HFFc6 (cell line): ENCODE measurements at regions not wholly inside any gene's neighbourhood (a gene's known extent, or its start where the extent isn't known, plus 50 kb on each side); places are given as distances from the start of the nearest gene placed in this dataset.

Source experiments
- DNase-seq: peaks from one replicate; pipeline ENCODE4 v3.0.0-alpha.2; 2018
- H3K27ac Mint-ChIP-seq: 2 replicates; pipeline ENCODE4 v1.8.0; 2020; ENCODE audit warnings: mild to moderate bottlenecking, mixed read lengths
- H3K27me3 Mint-ChIP-seq: 2 replicates; pipeline ENCODE4 v1.8.0; 2021; ENCODE audit warnings: mild to moderate bottlenecking, moderate library complexity, mixed read lengths; ENCODE audit not compliant: insufficient read depth
- H3K36me3 Mint-ChIP-seq: 2 replicates; pipeline ENCODE4 v1.8.0; 2021; ENCODE audit warnings: low read depth, mixed read lengths
- H3K4me1 Mint-ChIP-seq: 2 replicates; pipeline ENCODE4 v1.8.0; 2020; ENCODE audit warnings: low read depth, mixed read lengths
- H3K4me3 Mint-ChIP-seq: 2 replicates; pipeline ENCODE4 v1.8.0; 2020; ENCODE audit warnings: mild to moderate bottlenecking, moderate library complexity, mixed read lengths
- H3K9me3 Mint-ChIP-seq: 2 replicates; pipeline ENCODE4 v1.8.0; 2020; ENCODE audit warnings: mild to moderate bottlenecking, mixed read lengths
- TF ChIP-seq, protein P1 (sequence below): fragments of 200-600 bp; sonication (generic); IDR thresholded peaks from 2 replicates; pipeline ENCODE4 v1.5.0; 2021; ENCODE audit warnings: antibody characterized with exemption, mild to moderate bottlenecking

DNA sequence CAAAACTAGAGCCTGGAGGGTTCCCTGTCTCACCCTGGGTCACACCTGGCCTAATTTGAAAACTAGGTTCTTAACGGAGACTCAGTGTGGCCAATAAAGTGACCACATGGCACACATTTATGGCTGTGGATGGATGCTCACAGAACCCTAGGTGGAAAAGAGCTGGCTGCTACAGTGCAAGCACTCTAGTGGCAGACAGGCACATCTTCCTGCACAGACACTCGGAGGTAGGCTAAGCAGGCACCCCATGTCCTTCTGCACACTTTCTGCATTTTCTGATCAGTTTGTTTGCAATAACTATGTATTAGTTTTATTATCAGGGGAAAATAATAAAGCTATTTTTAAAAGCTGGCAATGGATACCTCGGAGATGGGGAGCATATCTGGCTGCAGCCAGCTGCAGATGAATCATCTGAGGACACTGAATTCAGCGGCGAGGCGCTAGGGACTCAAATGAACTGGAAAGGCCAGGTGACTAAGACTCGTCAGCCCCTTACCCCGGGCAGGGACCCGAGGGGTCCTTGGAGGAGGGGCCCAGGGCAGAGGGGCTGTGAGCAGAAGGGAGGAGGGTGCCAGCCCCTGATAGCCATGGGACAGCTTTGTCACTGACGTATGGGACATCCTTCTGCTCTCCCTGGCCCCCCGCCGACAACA, 96.2 kb downstream of the OLFM1 start:
- Mint-ChIP-seq H3K4me3 (no peak overlapping the region), H3K27ac (no peak overlapping the region), H3K36me3 (no peaks in the 10 kb centered on the region), H3K9me3 (peaks cover 25% of the 10 kb centered on the region; the same call in 1 of the 2 replicates), H3K27me3 (peaks cover 14% of the 10 kb centered on the region; the same call in 1 of the 2 replicates), H3K4me1 (no peaks in the 10 kb centered on the region)
- TF ChIP-seq, protein P1, sequence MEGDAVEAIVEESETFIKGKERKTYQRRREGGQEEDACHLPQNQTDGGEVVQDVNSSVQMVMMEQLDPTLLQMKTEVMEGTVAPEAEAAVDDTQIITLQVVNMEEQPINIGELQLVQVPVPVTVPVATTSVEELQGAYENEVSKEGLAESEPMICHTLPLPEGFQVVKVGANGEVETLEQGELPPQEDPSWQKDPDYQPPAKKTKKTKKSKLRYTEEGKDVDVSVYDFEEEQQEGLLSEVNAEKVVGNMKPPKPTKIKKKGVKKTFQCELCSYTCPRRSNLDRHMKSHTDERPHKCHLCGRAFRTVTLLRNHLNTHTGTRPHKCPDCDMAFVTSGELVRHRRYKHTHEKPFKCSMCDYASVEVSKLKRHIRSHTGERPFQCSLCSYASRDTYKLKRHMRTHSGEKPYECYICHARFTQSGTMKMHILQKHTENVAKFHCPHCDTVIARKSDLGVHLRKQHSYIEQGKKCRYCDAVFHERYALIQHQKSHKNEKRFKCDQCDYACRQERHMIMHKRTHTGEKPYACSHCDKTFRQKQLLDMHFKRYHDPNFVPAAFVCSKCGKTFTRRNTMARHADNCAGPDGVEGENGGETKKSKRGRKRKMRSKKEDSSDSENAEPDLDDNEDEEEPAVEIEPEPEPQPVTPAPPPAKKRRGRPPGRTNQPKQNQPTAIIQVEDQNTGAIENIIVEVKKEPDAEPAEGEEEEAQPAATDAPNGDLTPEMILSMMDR, result no peak
- DNase-seq, result no peak

DNA sequence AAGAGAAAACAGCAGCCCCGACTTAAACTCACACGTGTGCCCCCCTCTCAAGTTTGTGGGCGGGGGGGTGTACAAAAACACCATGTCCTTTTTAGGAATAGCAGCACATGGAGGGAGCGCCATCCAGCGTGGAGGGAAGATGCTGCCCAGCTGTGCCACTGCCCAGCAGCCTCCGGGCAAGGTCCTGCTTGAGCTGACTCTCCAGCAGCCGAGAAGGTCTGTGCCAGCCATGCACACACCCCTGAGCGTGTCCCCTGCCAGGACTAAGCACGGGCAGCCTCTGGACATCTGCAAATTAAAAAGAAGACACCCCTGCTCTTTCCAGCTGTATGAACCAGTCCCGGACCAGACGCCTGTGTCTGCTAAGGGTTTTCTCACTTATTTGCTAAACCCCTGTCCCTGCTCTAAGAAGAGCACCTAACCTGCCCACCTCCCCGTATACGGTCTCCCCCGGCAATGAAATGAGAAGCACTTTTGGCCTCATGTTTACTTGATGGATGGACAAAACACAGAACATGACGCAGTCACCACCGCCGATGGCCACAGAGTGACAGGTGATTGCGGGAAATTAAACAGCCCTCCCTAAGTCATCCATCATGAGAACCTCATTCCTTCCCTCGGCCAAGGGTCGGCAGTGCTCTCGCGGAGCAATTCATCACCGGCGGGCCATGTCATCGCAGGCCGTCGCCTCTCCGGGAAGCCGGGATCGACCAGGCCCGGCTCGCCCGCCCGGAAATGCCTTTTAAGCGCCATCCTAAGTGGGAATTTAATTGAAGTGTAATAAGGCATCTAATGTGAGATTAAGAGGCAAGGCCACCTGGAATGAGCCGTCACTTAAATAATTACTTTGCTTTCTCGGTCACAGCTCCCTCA, 96.9 kb downstream of the OLFM1 start:
- Mint-ChIP-seq H3K9me3 (peaks cover 22% of the 10 kb centered on the region; the same call in 1 of the 2 replicates), H3K36me3 (no peaks in the 10 kb centered on the region), H3K27ac (no peak overlapping the region), H3K27me3 (peaks cover 14% of the 10 kb centered on the region; the same call in 1 of the 2 replicates), H3K4me3 (no peak overlapping the region), H3K4me1 (no peaks in the 10 kb centered on the region)
- TF ChIP-seq, protein P1, result no peak
- DNase-seq, result no peak

DNA sequence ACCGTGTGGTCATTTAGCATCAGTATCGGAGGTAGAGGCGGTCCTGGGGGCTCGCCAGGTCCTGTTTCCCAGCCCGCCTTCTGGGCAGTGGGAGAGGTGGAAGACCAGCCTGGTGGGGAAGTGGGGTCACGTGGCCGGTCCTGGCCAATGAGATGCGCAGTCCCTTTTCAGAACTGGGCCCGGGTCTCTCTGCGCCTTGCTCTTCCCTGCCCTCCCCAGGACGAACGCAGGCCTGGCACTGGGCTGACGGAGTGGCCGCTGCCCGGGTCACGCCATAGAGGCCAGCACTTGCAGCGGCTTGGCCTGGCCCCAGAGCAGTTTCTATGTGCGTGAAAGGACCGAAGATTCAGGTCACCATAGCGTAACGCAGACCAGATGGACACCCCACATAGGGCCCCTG, 97.6 kb downstream of the OLFM1 start:
- Mint-ChIP-seq H3K36me3 (no peaks in the 10 kb centered on the region), H3K4me3 (no peak overlapping the region), H3K9me3 (peaks cover 22% of the 10 kb centered on the region; the same call in 1 of the 2 replicates), H3K27ac (no peak overlapping the region), H3K4me1 (no peaks in the 10 kb centered on the region), H3K27me3 (peaks cover 14% of the 10 kb centered on the region)
- TF ChIP-seq, protein P1, result no peak
- no peak for DNase-seq

DNA sequence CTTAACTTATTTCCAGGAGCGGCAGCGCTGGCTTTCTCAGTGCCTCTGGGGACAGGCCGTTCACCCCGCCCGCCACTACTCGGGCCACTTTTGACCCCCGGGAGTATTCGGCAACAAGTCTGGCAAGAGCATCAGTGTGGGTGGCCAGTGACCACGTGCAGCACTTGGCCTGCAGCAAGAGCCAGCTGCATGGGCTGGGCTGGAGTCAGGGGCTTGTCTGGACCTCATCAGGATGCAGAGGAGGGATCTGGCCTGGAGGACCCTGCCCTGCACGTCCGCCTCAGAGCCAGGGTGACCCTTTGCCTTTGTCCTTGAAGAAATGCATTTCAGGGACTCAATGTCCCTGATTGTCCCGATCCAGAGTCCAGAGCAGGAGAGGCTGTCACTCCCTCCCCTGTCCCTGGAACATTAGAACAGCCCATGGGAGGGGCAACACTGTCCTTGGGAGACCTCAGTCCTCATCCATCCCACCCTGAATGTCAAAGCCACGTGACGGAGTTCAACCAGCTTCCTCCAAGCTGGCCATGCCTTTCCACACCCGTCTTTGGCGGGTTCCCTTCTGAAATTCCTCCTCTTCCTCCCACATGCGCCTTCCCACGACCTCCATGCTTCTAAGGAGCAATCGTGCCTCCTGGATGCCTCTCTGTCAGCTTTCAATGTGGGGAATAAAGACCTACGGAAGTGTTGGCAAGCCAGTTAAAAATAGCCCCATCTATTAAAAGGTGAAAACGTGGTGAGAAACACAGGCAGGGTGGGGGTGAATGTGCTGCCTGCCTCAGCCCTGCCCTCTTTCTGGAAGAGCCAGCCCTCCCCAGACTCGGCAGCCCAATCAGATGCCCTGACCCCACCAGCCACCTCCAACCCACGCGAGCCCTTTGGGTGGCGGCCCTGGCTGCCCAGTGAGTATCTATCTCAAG, 99.0 kb downstream of the OLFM1 start:
- no peaks in the 10 kb centered on the region for H3K4me1 Mint-ChIP-seq
- no peak overlapping the region for H3K27ac Mint-ChIP-seq
- H3K9me3 Mint-ChIP-seq, result peaks cover 32% of the 10 kb centered on the region
- peaks cover 17% of the 10 kb centered on the region for H3K27me3 Mint-ChIP-seq
- no peaks in the 10 kb centered on the region for H3K36me3 Mint-ChIP-seq
- no peak for DNase-seq
- TF ChIP-seq, protein P1, result no peak
- H3K4me3 Mint-ChIP-seq, result no peak overlapping the region

DNA sequence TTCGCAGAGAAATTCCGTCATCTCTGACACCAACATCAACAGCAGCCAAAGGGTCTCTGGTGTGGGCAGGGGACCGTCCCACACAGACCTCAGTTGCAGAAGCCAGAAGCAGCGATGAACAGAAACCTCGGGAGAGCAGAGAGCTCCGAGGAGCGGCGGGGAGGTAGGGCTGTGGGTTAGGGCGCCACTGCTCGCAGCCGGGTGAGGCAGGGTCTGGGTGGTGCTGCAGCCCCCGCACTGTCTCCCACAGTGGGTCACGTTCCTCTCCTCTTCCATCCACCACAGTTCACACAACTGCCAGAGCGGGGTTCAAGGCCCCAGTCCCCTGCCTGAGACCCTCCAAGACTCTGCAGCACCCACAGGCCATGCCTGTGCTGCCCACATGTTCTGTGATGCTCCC, 99.9 kb downstream of the OLFM1 start:
- Mint-ChIP-seq H3K27me3 (peaks cover 11% of the 10 kb centered on the region), H3K36me3 (no peaks in the 10 kb centered on the region), H3K9me3 (peaks cover 27% of the 10 kb centered on the region), H3K27ac (no peak overlapping the region), H3K4me3 (no peak overlapping the region), H3K4me1 (no peaks in the 10 kb centered on the region)
- no peak for DNase-seq
- TF ChIP-seq, protein P1, result no peak
